ENCODE measurements at regions not wholly inside any gene's neighbourhood (a gene's known extent, or its start where the extent isn't known, plus 50 kb on each side); places are given as distances from the start of the nearest gene placed in this dataset.

DNA sequence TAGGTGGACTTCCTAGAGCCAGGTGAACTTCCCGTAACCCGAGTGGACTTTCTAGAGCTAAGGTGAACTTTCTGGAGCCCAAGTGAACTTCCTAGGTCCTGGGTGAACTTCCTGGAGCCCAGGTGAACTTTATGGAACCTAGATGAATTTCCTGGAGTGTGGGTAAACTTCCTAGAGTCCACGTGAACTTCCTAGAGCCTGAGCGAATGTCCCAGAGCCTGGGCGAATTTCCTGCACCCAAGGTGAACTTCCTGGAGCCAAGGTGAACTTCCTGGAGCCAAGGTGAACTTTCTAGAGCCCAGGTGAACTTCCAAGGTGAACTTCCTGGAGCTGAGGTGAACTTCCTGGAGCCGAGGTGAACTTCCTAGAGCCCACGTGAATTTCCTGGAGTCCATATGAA lies 70.0 kb downstream of the RTP5 start:
- no peak overlapping the region for H3K4me3 ChIP-seq (ENCODE audit: low read depth, low read length)
- TF ChIP-seq, protein P1, sequence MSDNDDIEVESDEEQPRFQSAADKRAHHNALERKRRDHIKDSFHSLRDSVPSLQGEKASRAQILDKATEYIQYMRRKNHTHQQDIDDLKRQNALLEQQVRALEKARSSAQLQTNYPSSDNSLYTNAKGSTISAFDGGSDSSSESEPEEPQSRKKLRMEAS (IDR thresholded peaks at IDR 0.05; ENCODE audit: low read depth, low read length): no peak
- TF ChIP-seq, protein P2, sequence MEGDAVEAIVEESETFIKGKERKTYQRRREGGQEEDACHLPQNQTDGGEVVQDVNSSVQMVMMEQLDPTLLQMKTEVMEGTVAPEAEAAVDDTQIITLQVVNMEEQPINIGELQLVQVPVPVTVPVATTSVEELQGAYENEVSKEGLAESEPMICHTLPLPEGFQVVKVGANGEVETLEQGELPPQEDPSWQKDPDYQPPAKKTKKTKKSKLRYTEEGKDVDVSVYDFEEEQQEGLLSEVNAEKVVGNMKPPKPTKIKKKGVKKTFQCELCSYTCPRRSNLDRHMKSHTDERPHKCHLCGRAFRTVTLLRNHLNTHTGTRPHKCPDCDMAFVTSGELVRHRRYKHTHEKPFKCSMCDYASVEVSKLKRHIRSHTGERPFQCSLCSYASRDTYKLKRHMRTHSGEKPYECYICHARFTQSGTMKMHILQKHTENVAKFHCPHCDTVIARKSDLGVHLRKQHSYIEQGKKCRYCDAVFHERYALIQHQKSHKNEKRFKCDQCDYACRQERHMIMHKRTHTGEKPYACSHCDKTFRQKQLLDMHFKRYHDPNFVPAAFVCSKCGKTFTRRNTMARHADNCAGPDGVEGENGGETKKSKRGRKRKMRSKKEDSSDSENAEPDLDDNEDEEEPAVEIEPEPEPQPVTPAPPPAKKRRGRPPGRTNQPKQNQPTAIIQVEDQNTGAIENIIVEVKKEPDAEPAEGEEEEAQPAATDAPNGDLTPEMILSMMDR (IDR thresholded peaks at IDR 0.05; ENCODE audit: low read depth, low read length): no peak
- TF ChIP-seq POLR2A (IDR thresholded peaks at IDR 0.05; ENCODE audit: extremely low read depth, insufficient read length) (no peak), MYC (IDR thresholded peaks at IDR 0.05; ENCODE audit: low read depth, low read length) (no peak)
- DNase-seq (ENCODE audit: low read depth): no peak

DNA sequence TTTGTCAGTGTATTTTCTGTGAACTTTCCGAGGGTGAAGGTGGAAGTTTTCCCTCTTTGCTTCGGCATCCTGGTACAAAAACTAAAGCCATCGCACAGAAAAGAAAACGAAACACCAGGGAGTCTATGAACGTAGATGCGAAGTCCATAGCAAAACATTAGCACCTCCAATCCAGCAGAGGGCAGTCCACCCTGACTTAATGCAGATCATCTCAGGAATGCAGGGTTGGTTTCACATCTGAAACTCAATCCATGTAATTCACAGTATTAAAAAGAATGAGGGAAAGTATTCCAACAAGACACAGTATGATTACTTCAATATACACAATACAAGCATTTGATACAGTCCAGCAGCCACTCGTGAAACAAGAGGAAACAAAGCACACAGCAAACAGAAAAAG lies 70.8 kb downstream of the RTP5 start:
- DNase-seq (ENCODE audit: low read depth): peak; percentile 51
- H3K4me3 ChIP-seq (ENCODE audit: low read depth, low read length): no peak overlapping the region
- TF ChIP-seq, protein P2 (IDR thresholded peaks at IDR 0.05; ENCODE audit: low read depth, low read length): peak; percentile 40
- TF ChIP-seq, protein P1 (IDR thresholded peaks at IDR 0.05; ENCODE audit: low read depth, low read length): no peak

DNA sequence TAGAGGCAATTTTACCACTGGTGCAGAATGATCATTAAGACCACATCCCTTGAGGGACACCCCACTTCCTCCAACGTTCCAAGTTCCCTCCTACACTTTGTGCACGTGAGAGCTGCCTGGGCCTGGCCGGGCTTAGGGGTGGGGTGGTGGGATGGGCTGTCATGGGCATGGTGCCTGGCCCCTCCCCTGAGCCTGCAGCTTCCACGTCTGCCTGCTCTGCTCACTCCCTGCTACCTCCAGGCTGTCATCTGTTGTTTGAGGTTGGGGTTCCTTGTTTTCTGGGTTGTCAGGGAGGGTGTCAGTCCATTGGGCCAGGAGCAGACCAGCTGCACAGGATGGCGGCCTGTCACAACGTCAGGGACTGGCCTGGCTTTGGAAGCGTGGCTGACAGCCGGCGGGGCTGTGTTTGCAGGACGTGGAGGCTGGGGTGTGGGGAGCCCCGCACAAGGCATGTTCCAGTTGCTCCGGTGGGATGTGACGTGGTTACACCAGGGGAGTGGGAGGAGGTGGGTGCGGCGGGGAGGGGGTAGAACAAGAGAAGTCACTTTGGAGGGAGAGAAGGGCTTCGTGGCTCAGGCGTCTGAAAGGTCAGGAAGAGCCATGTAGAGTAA lies 72.3 kb downstream of the RTP5 start:
- peak; percentile 95 for DNase-seq (ENCODE audit: low read depth)
- TF ChIP-seq MYC (IDR thresholded peaks at IDR 0.05; ENCODE audit: low read depth, low read length) (peak; percentile 83), POLR2A (IDR thresholded peaks at IDR 0.05; ENCODE audit: extremely low read depth, insufficient read length) (no peak)
- TF ChIP-seq, protein P2 (IDR thresholded peaks at IDR 0.05; ENCODE audit: low read depth, low read length): no peak
- TF ChIP-seq, protein P1 (IDR thresholded peaks at IDR 0.05; ENCODE audit: low read depth, low read length): peak; percentile 86
- no peak overlapping the region for H3K4me3 ChIP-seq (ENCODE audit: low read depth, low read length)

DNA sequence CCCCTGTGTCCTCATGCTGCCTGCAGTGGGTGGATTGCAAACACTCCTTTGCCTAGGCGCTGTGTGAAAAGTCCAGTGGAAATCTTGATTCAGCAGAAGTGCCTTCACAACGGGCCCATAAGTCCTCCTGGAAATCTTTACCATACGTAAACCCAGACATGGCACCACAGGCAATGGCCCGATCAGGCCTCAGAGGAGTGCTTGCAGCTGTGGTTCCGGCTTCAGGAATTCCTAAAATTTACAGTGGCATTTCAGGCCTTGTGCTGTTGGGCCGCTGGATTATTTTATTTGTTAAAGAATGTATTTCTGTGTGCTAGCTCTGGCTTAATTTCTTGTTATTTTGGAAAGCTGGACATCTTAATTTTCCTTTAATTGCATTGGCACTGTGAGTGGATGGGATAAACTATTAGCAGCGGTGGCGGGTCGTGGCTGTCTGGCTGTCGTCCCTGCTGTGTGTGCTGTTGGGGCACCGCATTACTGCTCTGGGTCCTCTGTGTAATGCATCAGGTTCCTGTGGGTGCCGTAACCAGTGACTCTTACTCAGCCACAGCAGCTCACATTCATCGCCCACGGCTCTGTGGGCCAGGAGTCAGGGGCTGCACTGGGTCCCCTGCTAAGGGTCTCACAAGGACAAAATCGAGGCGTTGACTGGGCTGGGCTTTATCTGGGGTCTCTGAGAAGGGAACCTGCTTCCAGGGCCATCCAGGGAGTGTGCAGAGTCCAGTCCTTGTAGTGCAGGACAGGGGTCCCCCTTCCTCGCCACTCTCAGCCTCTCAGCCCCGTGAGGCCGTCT lies 73.1 kb downstream of the RTP5 start:
- no peak overlapping the region for H3K4me3 ChIP-seq (ENCODE audit: low read depth, low read length)

DNA sequence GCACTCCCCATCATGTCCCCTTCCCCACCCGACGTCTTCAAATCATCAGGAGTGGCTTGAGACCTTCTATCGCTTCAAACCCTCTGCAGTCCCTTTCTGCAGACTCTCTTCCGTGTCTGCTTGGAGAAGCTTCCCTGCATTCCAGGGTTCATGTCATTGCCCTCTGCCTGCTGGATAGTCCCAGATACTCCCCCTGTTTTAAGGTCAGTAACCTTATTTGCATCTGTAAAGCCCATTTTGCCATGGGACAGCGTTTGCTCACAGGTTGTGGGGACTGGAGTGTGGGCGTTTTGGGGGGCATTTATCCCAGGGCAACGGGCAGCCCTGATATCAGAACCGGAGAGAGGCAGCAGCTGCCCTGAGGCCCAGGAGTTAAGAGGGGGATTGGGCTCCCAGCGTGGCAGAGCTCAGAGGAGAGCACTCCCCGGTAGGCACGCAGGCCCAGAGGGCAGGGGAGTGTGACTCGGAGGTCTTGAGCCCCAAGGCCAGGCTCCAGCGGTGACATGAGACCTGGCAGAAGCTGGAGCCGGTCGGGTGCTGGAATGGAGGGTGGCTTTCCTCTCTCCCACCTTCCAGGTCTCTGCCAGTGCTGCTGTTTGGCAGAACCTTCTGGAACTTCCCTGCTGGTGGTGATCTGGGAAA lies 73.8 kb downstream of the RTP5 start:
- no peak overlapping the region for H3K4me3 ChIP-seq (ENCODE audit: low read depth, low read length)
- no peak for DNase-seq (ENCODE audit: low read depth)
- no peak for TF ChIP-seq MYC (IDR thresholded peaks at IDR 0.05; ENCODE audit: low read depth, low read length)
- TF ChIP-seq POLR2A (IDR thresholded peaks at IDR 0.05; ENCODE audit: extremely low read depth, insufficient read length): no peak
- TF ChIP-seq, protein P2 (IDR thresholded peaks at IDR 0.05; ENCODE audit: low read depth, low read length): no peak
- TF ChIP-seq, protein P1 (IDR thresholded peaks at IDR 0.05; ENCODE audit: low read depth, low read length): no peak

More for the DNA sequence above, 73.1 kb downstream of the RTP5 start:
- TF ChIP-seq POLR2A (IDR thresholded peaks at IDR 0.05; ENCODE audit: extremely low read depth, insufficient read length): no peak
- TF ChIP-seq, protein P2 (IDR thresholded peaks at IDR 0.05; ENCODE audit: low read depth, low read length): no peak
- TF ChIP-seq, protein P1 (IDR thresholded peaks at IDR 0.05; ENCODE audit: low read depth, low read length): no peak
- TF ChIP-seq MYC (IDR thresholded peaks at IDR 0.05; ENCODE audit: low read depth, low read length): no peak
- no peak for DNase-seq (ENCODE audit: low read depth)
